ENCODE measurements at regions not wholly inside any gene's neighbourhood (a gene's known extent, or its start where the extent isn't known, plus 50 kb on each side); places are given as distances from the start of the nearest gene placed in this dataset.

DNA sequence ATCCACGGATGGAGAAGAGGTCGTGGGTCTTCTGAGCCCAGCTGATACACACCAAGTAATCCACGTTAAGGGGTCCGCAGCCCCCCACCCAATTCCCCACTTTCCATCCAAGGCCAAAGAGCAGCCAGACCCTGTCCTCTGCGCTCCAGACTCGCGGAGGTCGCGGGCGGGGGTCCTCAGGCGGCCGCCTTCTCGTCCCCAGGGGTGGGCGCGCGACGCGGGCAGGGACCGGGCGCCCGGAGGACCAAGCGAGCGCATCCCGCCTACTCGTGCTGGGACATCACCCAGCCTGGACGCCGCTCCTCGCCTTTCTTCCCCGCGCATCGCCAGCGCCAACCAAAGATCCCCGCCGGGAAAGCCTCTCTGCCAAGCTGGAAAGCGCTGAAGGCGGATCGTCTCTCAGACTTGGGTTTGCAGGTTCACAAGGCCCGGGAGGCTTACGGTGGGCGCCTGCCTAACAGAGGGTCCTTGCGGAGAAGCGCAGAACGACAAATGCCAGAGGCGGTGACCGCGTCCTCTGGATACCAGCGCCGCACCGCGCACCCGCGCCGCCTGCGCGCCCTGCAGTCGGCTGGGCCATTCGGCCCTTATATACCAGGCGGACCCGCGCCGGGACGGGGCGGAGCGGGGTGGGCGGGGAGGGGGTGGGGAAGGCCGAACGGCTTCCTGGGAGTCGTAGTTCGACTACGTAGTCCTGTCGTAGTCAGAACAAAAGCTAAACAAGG, 471.6 kb downstream of the SOX9 start:
- TF ChIP-seq, protein P1, sequence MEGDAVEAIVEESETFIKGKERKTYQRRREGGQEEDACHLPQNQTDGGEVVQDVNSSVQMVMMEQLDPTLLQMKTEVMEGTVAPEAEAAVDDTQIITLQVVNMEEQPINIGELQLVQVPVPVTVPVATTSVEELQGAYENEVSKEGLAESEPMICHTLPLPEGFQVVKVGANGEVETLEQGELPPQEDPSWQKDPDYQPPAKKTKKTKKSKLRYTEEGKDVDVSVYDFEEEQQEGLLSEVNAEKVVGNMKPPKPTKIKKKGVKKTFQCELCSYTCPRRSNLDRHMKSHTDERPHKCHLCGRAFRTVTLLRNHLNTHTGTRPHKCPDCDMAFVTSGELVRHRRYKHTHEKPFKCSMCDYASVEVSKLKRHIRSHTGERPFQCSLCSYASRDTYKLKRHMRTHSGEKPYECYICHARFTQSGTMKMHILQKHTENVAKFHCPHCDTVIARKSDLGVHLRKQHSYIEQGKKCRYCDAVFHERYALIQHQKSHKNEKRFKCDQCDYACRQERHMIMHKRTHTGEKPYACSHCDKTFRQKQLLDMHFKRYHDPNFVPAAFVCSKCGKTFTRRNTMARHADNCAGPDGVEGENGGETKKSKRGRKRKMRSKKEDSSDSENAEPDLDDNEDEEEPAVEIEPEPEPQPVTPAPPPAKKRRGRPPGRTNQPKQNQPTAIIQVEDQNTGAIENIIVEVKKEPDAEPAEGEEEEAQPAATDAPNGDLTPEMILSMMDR (IDR thresholded peaks at IDR 0.05) = no peak
- no peak for TF ChIP-seq POLR2A (IDR thresholded peaks at IDR 0.05)

Measured in testis (tissue), 2 donors.